Large intestine (tissue), 3 donors: ENCODE measurements at regions not wholly inside any gene's neighbourhood (a gene's known extent, or its start where the extent isn't known, plus 50 kb on each side); places are given as distances from the start of the nearest gene placed in this dataset.

ENCODE experiments used
- DNase-seq, 2 donors: peaks; one replicate each; pipeline versions ENCODE4 v3.0.0 to v3.0.0-alpha.2; 2013
- H3K27ac ChIP-seq: one replicate; pipeline ENCODE4 v1.5.1; 2013; ENCODE audit warnings: low read length
- H3K27me3 ChIP-seq: 2 replicates; pipeline ENCODE4 v1.6.1; 2013; ENCODE audit warnings: low read length; ENCODE audit not compliant: control insufficient read depth, insufficient read depth
- H3K36me3 ChIP-seq: 2 replicates; pipeline ENCODE4 v1.6.1; 2013; ENCODE audit warnings: low read length; ENCODE audit not compliant: control insufficient read depth, insufficient read depth
- H3K4me1 ChIP-seq: one replicate; pipeline ENCODE4 v1.6.1; 2013; ENCODE audit warnings: low read length; ENCODE audit not compliant: control insufficient read depth, insufficient read depth
- H3K4me3 ChIP-seq: one replicate; pipeline ENCODE4 v1.5.1; 2013; ENCODE audit warnings: low read length
- H3K9me3 ChIP-seq: one replicate; pipeline ENCODE4 v1.6.1; 2013; ENCODE audit warnings: mild to moderate bottlenecking, low read depth, low read length, moderate library complexity; ENCODE audit not compliant: control insufficient read depth
- WGBS: methylation state at CpG from one replicate; pipeline ENCODE4 v1.1.5; 2013; ENCODE audit warnings: low lambda C conversion rate; ENCODE audit not compliant: insufficient coverage; 5-methylcytosine and 5-hydroxymethylcytosine counted together

- Histone ChIP-seq H3K4me3 (no peak overlapping the region), H3K27ac (no peak overlapping the region), H3K27me3 (no peaks in the 10 kb centered on the region), H3K9me3 (no peaks in the 10 kb centered on the region), H3K4me1 (peaks cover 4% of the 10 kb centered on the region), H3K36me3 (no peaks in the 10 kb centered on the region)
- DNase-seq, result no peak
- 100% methylated on average over 1 of the region's 2 CpGs for WGBS
Measured at GRCh38 chr13:30359991-30360390, 52.6 kb upstream of the KATNAL1 start.

- Histone ChIP-seq H3K9me3 (no peaks in the 10 kb centered on the region), H3K27ac (no peak overlapping the region), H3K36me3 (no peaks in the 10 kb centered on the region), H3K4me1 (peaks cover 4% of the 10 kb centered on the region), H3K4me3 (no peak overlapping the region), H3K27me3 (no peaks in the 10 kb centered on the region)
- DNase-seq, result no peak
- WGBS, result no CpG with 5 or more reads among the region's 3 CpGs
Measured at GRCh38 chr13:30360586-30360985, 53.2 kb upstream of the KATNAL1 start.

DNA sequence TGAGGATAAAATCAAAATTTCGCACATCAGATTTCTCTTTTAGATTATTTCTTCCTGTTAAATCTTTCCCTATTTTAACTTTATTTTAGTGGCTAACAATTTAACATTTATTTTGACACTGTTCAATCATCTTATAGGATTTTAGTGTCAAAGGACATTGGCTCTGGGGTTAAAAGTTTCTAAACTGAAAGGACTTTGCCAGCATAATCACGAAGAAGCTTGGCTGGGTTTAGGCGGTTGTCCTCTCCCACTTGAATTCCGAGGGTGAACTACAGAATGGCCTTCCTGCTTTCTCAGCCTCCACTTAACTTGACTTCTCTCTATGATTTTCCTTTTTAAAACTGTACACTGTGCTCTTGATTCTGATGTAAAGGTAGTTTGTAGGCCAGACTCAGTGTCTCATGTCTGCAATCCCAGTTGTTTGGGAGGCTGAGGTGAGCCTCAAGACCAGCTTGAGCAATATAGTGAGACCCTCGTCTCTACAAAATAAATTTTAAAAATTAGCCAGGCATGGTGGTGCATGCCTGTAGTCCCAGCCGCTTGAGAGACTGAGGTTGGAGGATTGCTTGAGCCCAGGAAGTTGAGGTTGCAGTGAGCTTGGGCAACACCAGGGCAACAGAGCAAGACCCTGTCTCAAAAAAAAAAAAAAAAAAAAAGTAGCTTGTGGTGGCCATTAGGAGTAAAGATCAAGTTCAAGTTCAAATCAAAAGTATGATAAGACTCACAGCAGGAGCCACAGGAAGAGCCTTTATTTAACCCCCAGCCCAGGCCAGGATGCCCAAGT, 54.8 kb upstream of the KATNAL1 start:
- no peak overlapping the region for H3K27ac ChIP-seq
- H3K9me3 ChIP-seq, result no peaks in the 10 kb centered on the region
- H3K4me1 ChIP-seq, result peaks cover 4% of the 10 kb centered on the region
- DNase-seq, result no peak
- WGBS, result 100% methylated on average over 1 of the region's 6 CpGs
- no peaks in the 10 kb centered on the region for H3K27me3 ChIP-seq
- H3K4me3 ChIP-seq, result no peak overlapping the region
- H3K36me3 ChIP-seq, result no peaks in the 10 kb centered on the region

DNA sequence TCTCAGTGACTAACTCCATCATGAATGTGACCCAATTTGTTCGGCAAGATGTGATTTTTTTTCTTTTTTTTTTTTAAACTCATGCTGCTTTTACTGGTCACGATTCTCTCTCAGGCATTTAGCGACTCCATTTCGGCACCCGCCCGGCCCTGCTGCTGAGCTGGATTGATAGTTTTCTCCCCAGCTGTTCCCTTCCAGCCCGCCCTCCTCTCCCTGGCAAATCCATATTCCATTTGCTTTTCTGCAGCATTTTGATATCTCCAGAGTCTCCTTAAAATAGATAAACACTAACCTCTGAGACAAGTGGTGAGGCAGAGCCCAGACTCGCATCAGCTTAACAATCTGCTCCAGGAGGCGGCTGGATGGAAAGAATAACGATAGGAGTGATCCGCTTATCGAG, 55.5 kb upstream of the KATNAL1 start:
- Histone ChIP-seq H3K27me3 (no peaks in the 10 kb centered on the region), H3K36me3 (no peaks in the 10 kb centered on the region), H3K9me3 (no peaks in the 10 kb centered on the region), H3K4me1 (peaks cover 4% of the 10 kb centered on the region), H3K27ac (no peak overlapping the region), H3K4me3 (no peak overlapping the region)
- WGBS, result 72% methylated on average over 6 of the region's 12 CpGs
- DNase-seq, result no peak

DNA sequence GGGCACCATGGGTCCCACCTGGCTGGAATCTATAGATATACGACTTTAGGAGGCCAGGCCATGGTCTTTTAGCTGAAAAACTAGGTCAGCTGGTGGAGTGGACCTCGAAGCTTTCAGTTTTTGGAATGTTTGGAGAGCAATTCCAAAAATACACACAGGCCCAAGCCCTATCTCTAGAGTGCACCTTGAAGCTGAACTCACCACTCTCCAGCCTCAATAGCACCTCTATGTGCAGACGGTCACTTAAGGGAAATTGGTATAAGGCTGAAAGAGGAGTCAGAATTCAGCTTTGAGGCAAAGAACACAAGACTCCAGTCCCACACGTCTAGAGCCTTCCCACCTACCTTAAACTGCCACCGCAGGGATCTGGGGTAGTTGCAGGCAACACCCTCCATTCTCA, 56.4 kb upstream of the KATNAL1 start:
- Histone ChIP-seq H3K4me3 (no peak overlapping the region), H3K36me3 (no peaks in the 10 kb centered on the region), H3K27me3 (no peaks in the 10 kb centered on the region), H3K9me3 (no peaks in the 10 kb centered on the region), H3K27ac (no peak overlapping the region), H3K4me1 (peaks cover 4% of the 10 kb centered on the region)
- DNase-seq, result no peak
- no CpG with 5 or more reads among the region's 5 CpGs for WGBS

DNA sequence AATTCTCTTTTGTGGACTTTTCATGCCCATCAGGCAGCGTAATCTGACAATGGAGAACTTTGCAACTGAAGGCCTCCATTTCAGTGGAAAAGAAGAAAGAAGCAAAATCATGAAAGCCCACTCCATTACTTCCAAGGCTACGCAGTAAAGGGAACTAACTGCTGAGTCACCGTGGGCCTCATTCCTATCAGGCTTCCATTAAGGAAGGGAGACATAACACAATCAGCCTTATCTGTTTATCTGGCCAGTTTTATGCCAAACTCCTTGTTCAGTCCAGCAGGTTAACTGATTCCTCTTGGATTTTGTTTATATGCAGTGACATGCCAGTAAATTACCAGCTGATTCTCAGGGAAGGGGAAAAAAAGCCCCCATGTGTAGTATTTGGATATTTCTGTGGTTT, 56.8 kb upstream of the KATNAL1 start:
- no peaks in the 10 kb centered on the region for H3K27me3 ChIP-seq
- H3K9me3 ChIP-seq, result no peaks in the 10 kb centered on the region
- WGBS, result no CpG with 5 or more reads among the region's 3 CpGs
- no peaks in the 10 kb centered on the region for H3K36me3 ChIP-seq
- H3K4me3 ChIP-seq, result no peak overlapping the region
- no peak overlapping the region for H3K27ac ChIP-seq
- peaks cover 4% of the 10 kb centered on the region for H3K4me1 ChIP-seq
- no peak for DNase-seq

DNA sequence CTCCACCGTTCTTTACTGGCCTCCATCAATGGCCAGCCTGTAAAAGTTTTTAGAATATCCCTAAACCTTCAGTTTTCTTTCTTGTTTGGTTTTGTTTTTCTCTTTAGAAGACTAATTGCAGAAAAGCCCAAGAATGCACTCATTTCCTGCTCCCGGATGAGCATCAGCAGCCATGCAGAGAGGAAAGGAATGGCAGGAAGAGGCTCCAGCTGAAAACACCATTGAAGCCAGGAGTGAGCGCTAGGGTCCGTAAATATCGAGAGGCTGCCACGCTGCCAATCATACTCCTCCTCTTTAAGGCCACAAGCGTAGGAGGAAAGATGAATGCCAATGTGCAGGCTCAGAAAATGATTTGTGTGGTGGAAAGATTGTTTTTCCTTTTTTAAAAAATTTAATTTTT, 57.4 kb upstream of the UBE2L5 start:
- DNase-seq, result no peak
- Histone ChIP-seq H3K27me3 (no peaks in the 10 kb centered on the region), H3K27ac (no peak overlapping the region), H3K9me3 (no peaks in the 10 kb centered on the region), H3K4me1 (peaks cover 4% of the 10 kb centered on the region), H3K4me3 (no peak overlapping the region), H3K36me3 (no peaks in the 10 kb centered on the region)
- 77% methylated on average over 2 of the region's 7 CpGs for WGBS

- Histone ChIP-seq H3K27me3 (no peaks in the 10 kb centered on the region), H3K36me3 (no peaks in the 10 kb centered on the region), H3K27ac (no peak overlapping the region), H3K4me3 (no peak overlapping the region), H3K4me1 (peaks cover 4% of the 10 kb centered on the region), H3K9me3 (no peaks in the 10 kb centered on the region)
- DNase-seq, result no peak
- no CpG with 5 or more reads among the region's 1 CpG for WGBS
Measured at GRCh38 chr13:30366088-30366487, 56.2 kb upstream of the UBE2L5 start.

DNA sequence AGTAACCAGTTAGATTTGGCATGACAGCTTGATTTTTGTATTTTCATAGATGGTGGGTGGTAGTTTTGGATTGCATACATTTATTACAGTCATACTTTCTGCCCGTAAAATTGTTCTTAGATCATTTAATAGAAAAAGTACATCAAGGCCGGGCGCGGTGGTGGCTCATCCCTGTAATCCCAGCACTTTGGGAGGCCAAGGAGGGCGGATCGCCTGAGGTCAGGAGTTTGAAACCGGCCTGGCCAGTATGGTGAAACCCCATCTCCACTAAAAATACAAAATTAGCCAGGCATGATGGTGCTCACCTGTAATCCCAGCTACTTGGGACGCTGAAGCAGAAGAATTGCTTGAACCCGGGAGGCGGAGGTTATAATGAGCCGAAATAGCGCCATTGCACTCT, 55.0 kb upstream of the UBE2L5 start:
- WGBS, result no CpG with 5 or more reads among the region's 12 CpGs
- Histone ChIP-seq H3K9me3 (no peaks in the 10 kb centered on the region), H3K27me3 (no peaks in the 10 kb centered on the region), H3K36me3 (no peaks in the 10 kb centered on the region), H3K4me3 (no peak overlapping the region), H3K27ac (no peak overlapping the region), H3K4me1 (peaks cover 8% of the 10 kb centered on the region)
- no peak for DNase-seq

DNA sequence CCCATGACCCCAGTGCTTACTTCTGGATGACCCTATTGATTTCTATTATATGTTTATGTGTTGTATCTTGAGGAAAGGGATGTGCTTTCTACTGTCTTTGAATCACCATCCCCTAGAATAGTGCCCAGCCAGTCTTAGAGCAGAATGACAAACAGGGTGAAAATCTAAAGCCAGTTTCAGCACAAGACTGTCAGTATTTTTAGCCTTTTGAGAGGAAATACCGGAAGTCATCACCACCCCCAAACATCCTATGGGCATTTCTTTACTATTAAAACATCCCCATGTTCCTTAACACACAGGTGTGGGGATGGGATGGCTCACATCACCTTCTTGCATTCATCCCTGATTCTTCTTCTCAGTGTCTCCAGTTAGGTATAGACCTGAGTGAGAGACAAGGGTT, 52.1 kb upstream of the UBE2L5 start:
- peaks cover 6% of the 10 kb centered on the region for H3K4me1 ChIP-seq
- WGBS, result no CpG with 5 or more reads among the region's 1 CpG
- no peak overlapping the region for H3K4me3 ChIP-seq
- no peak for DNase-seq
- no peak overlapping the region for H3K27ac ChIP-seq
- no peaks in the 10 kb centered on the region for H3K9me3 ChIP-seq
- no peaks in the 10 kb centered on the region for H3K27me3 ChIP-seq
- H3K36me3 ChIP-seq, result no peaks in the 10 kb centered on the region

DNA sequence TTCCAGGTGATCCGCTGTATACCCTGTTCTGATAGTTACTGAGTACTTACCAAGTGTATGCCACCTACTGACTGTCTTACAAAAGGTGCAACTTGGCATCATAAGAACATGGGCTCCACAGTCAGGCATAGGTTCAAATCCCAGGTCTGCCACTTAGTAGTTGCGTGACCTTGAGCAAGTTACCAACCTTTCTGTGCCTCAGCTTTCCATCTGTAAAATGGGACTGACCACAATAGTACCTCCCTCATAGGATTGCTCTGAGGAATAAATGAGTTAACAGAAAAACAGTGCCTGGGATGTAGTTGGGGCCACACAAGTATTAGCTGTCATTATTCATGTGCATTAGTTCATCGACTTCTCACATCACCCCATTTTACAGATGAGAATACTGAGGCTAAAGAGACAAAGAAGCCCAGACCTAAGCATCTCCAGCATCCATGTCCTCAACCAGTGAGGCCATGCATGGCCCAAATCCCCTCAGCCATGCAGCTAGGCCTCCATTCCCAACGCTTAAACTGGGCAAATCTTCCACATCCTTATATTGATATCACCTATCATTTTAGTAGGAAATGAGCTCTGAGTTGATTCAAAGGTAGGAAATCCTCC, 51.3 kb upstream of the UBE2L5 start:
- Histone ChIP-seq H3K36me3 (no peaks in the 10 kb centered on the region), H3K9me3 (no peaks in the 10 kb centered on the region), H3K4me1 (peaks cover 6% of the 10 kb centered on the region), H3K27me3 (no peaks in the 10 kb centered on the region), H3K27ac (peak overlapping the region; percentile 70), H3K4me3 (no peak overlapping the region)
- no CpG with 5 or more reads among the region's 4 CpGs for WGBS
- DNase-seq, result no peak
